Glutamatergic neuron (in vitro differentiated cells): ENCODE measurements at regions not wholly inside any gene's neighbourhood (a gene's known extent, or its start where the extent isn't known, plus 50 kb on each side); places are given as distances from the start of the nearest gene placed in this dataset.

Experiments
- DNase-seq: peaks from one replicate; pipeline ENCODE4 v3.0.0; 2022
- H3K27ac Mint-ChIP-seq: one replicate; pipeline ENCODE4 v1.8.0; 2020; ENCODE audit warnings: mild to moderate bottlenecking, mixed read lengths, inconsistent platforms; ENCODE audit not compliant: unreplicated experiment
- H3K27me3 Mint-ChIP-seq: one replicate; pipeline ENCODE4 v1.8.0; 2020; ENCODE audit warnings: mild to moderate bottlenecking, moderate library complexity, mixed read lengths, inconsistent platforms; ENCODE audit not compliant: unreplicated experiment
- H3K36me3 Mint-ChIP-seq: one replicate; pipeline ENCODE4 v1.8.0; 2020; ENCODE audit warnings: mild to moderate bottlenecking, mixed read lengths, inconsistent platforms; ENCODE audit not compliant: unreplicated experiment
- H3K4me1 Mint-ChIP-seq: one replicate; pipeline ENCODE4 v1.8.0; 2020; ENCODE audit warnings: mild to moderate bottlenecking, low read depth, mixed read lengths, inconsistent platforms; ENCODE audit not compliant: unreplicated experiment
- H3K4me3 Mint-ChIP-seq: one replicate; pipeline ENCODE4 v1.8.0; 2020; ENCODE audit warnings: mild to moderate bottlenecking, mixed read lengths, inconsistent platforms; ENCODE audit not compliant: unreplicated experiment
- H3K9me3 Mint-ChIP-seq: one replicate; pipeline ENCODE4 v1.8.0; 2020; ENCODE audit warnings: mild to moderate bottlenecking, moderate library complexity, mixed read lengths, inconsistent platforms; ENCODE audit not compliant: unreplicated experiment
- TF ChIP-seq, protein P1 (sequence below): fragments of 200-600 bp; sonication (generic); IDR thresholded peaks from one replicate; pipeline ENCODE4 v1.5.0; 2021; ENCODE audit not compliant: partially characterized antibody, unreplicated experiment

DNA sequence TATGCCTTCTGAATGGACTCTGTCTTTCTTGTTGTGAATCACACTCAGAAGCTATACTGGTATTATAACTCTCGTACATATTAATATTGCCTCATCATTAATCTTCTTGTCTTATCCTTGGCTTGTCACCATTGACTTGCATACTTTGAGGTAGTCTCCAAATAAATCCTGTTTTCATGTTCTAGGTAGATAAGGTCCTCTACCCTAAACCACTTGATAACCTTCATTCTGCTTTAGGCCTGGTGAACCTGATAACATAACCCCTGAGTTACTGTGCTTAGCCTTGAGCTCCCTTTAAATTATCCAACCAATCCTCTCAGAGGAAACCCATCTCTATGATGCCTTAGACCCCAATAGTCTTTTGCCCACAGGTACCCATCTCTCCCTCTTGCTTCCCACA, 1162.3 kb downstream of the SLITRK1 start:
- H3K4me1 Mint-ChIP-seq, result no peaks in the 10 kb centered on the region
- DNase-seq, result no peak
- TF ChIP-seq, protein P1, sequence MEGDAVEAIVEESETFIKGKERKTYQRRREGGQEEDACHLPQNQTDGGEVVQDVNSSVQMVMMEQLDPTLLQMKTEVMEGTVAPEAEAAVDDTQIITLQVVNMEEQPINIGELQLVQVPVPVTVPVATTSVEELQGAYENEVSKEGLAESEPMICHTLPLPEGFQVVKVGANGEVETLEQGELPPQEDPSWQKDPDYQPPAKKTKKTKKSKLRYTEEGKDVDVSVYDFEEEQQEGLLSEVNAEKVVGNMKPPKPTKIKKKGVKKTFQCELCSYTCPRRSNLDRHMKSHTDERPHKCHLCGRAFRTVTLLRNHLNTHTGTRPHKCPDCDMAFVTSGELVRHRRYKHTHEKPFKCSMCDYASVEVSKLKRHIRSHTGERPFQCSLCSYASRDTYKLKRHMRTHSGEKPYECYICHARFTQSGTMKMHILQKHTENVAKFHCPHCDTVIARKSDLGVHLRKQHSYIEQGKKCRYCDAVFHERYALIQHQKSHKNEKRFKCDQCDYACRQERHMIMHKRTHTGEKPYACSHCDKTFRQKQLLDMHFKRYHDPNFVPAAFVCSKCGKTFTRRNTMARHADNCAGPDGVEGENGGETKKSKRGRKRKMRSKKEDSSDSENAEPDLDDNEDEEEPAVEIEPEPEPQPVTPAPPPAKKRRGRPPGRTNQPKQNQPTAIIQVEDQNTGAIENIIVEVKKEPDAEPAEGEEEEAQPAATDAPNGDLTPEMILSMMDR, result no peak
- H3K4me3 Mint-ChIP-seq, result no peak overlapping the region
- no peaks in the 10 kb centered on the region for H3K36me3 Mint-ChIP-seq
- H3K9me3 Mint-ChIP-seq, result no peaks in the 10 kb centered on the region
- H3K27ac Mint-ChIP-seq, result no peak overlapping the region
- H3K27me3 Mint-ChIP-seq, result no peaks in the 10 kb centered on the region

GRCh38 chr13:82717249-82717648, 1165.0 kb downstream of the SLITRK1 start:
- Mint-ChIP-seq H3K9me3 (no peaks in the 10 kb centered on the region), H3K4me3 (no peak overlapping the region), H3K36me3 (no peaks in the 10 kb centered on the region), H3K27me3 (no peaks in the 10 kb centered on the region), H3K27ac (no peak overlapping the region), H3K4me1 (no peaks in the 10 kb centered on the region)
- TF ChIP-seq, protein P1, result no peak
- no peak for DNase-seq

DNA sequence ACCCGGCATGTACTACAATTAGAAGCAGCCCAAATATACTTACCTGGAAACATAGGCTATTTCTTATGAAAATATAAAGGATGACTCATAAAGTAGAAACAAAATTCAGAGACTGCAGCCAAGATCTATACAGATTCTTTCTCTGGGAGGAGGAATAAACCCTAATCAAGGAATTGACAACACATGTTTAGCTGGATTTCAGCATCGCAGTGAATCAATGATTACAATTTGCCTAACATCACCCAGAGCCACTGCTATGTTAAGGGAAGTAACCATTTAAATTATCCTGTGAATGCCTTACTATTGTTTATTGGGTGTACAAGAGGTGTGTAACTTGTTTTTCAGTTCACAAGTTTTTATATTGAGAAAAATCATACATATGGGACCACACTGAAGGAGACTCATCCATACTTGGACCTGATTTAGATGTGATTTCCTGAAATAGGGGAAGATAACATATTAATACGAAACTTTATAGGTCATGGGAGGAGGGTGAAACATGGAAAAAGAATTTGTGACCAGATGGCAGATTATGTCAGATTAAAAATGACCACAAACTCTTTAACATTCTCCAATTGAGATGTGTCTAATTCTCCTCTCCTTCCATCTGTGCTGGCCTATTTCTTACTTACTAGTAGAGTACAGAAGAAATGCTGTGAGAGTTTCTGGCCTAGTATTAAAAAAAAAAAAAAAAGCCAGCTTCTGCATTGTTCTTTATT, 1168.4 kb downstream of the SLITRK1 start:
- no peak overlapping the region for H3K27ac Mint-ChIP-seq
- H3K36me3 Mint-ChIP-seq, result no peaks in the 10 kb centered on the region
- peaks cover 2% of the 10 kb centered on the region for H3K27me3 Mint-ChIP-seq
- TF ChIP-seq, protein P1, result no peak
- H3K9me3 Mint-ChIP-seq, result no peaks in the 10 kb centered on the region
- no peaks in the 10 kb centered on the region for H3K4me1 Mint-ChIP-seq
- H3K4me3 Mint-ChIP-seq, result no peak overlapping the region
- DNase-seq, result no peak

DNA sequence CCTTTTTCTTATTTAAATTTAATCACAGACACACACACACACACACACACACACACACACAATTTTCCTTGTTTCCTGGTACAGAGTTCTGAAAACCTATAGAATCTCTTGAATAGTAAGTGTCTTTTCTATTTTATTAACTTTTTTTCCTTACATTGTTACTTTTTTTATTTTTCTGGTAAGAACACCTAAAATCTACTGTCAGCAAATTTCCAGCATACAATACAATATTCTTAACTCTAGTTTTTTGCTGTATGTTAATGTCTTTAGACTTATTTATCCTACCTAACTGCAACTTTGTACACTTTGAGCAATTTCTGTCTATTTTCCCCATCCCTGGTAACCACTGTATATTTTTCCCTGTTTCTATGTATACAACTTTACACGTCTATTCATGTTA, 1179.8 kb downstream of the SLITRK1 start:
- DNase-seq, result no peak
- Mint-ChIP-seq H3K27me3 (no peaks in the 10 kb centered on the region), H3K4me1 (no peaks in the 10 kb centered on the region), H3K4me3 (no peak overlapping the region), H3K27ac (no peak overlapping the region), H3K36me3 (peaks cover 4% of the 10 kb centered on the region), H3K9me3 (no peaks in the 10 kb centered on the region)
- TF ChIP-seq, protein P1, result no peak

DNA sequence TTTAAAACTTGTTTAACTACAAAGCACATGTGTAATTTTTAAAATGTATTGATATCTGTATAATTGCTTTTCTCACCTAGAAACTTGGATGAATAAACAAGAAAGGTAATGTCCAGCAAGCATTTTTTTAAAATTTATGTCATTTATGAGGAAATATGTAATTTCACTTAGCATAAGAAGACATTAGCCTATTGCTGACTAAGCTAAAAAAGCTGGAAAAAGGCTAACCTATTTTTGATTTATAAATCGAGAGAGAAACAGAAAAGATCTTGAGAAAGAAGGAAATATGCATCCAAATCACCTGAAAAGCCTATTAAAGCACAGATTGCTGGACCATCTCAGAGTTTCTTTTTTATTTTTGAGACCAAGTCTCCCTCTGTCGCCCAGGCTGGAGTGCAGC, 1181.3 kb downstream of the SLITRK1 start:
- no peak for DNase-seq
- H3K4me1 Mint-ChIP-seq, result no peaks in the 10 kb centered on the region
- no peak overlapping the region for H3K27ac Mint-ChIP-seq
- TF ChIP-seq, protein P1, result no peak
- no peaks in the 10 kb centered on the region for H3K9me3 Mint-ChIP-seq
- peaks cover 4% of the 10 kb centered on the region for H3K36me3 Mint-ChIP-seq
- no peak overlapping the region for H3K4me3 Mint-ChIP-seq
- H3K27me3 Mint-ChIP-seq, result no peaks in the 10 kb centered on the region
